IMR-90 (cell line): ENCODE measurements at regions not wholly inside any gene's neighbourhood (a gene's known extent, or its start where the extent isn't known, plus 50 kb on each side); places are given as distances from the start of the nearest gene placed in this dataset.

Experiments
- ATAC-seq: fragments of 200-7000 bp; cut with Tn5 transposase; 2 replicates; pipeline ENCODE4 v1.9.1; 2020; ENCODE audit warnings: low read depth, mild to moderate bottlenecking, moderate library complexity
- BruUV-seq: library from RNA; stranded (reverse); fragments of 400-500 nt; replicated peaks from 2 replicates; lab custom pipeline; 2021; lab: Mats Ljungman, UMichigan
- CTCF ChIA-PET: fragments of 300-600 bp; formaldehyde crosslinking; extraction: SDS; loops from one replicate; lab custom pipeline; 2021; ENCODE audit warnings: antibody characterized with exemption; lab: Yijun Ruan, JAX
- POLR2A ChIA-PET: fragments of 300-600 bp; sonication (Branson Sonifier 250); formaldehyde crosslinking; loops from one replicate; lab custom pipeline; 2022; ENCODE audit warnings: antibody characterized with exemption; ENCODE audit not compliant: unreplicated experiment; lab: Charles Lee
- DNase-seq: peaks from one replicate; pipeline ENCODE4 v3.0.0; 2013
- H2AFZ ChIP-seq: replicated peaks from 2 replicates; pipeline ENCODE3; 2013; ENCODE audit warnings: low read length, mild to moderate bottlenecking; ENCODE audit not compliant: poor library complexity
- H2AK5ac ChIP-seq: 2 replicates; pipeline ENCODE4 v1.6.1; 2013; ENCODE audit warnings: low read depth, low read length, inconsistent platforms
- H2AK9ac ChIP-seq: replicated peaks from 2 replicates; pipeline ENCODE3; 2013; ENCODE audit warnings: mild to moderate bottlenecking, low read depth, low read length, moderate library complexity; ENCODE audit not compliant: poor library complexity
- H2BK120ac ChIP-seq: 2 replicates; pipeline ENCODE4 v1.6.1; 2013; ENCODE audit warnings: low read depth, low read length, inconsistent platforms
- H2BK15ac ChIP-seq: 3 replicates; pipeline ENCODE4 v1.6.1; 2013; ENCODE audit warnings: low read depth, low read length, inconsistent platforms
- H2BK20ac ChIP-seq: 2 replicates; pipeline ENCODE4 v1.6.1; 2013; ENCODE audit warnings: low read depth, mild to moderate bottlenecking, inconsistent platforms, low read length, moderate library complexity
- H2BK5ac ChIP-seq: 2 replicates; pipeline ENCODE4 v1.6.1; 2013; ENCODE audit warnings: mild to moderate bottlenecking, low read depth, low read length, inconsistent platforms; ENCODE audit not compliant: poor library complexity, severe bottlenecking
- H3K14ac ChIP-seq: replicated peaks from 2 replicates; pipeline ENCODE4 v1.6.1; 2013; ENCODE audit warnings: low read depth, low read length, inconsistent platforms
- H3K18ac ChIP-seq: 2 replicates; pipeline ENCODE4 v1.6.1; 2013; ENCODE audit warnings: low read depth, low read length, control low read depth
- H3K23ac ChIP-seq: 2 replicates; pipeline ENCODE4 v1.6.1; 2013; ENCODE audit warnings: low read depth, low read length, inconsistent platforms
- H3K27ac ChIP-seq: 2 replicates; pipeline ENCODE4 v1.5.1; 2013; ENCODE audit warnings: mild to moderate bottlenecking, control low read depth, low read length; ENCODE audit not compliant: insufficient read depth
- H3K27me3 ChIP-seq: 2 replicates; pipeline ENCODE4 v1.6.1; 2013; ENCODE audit warnings: low read length; ENCODE audit not compliant: control insufficient read depth, insufficient read depth
- H3K36me3 ChIP-seq: 2 replicates; pipeline ENCODE4 v1.6.1; 2013; ENCODE audit warnings: low read length, mixed read lengths; ENCODE audit not compliant: control insufficient read depth, insufficient read depth
- H3K4ac ChIP-seq: 2 replicates; pipeline ENCODE4 v1.6.1; 2013; ENCODE audit warnings: low read depth, low read length, inconsistent platforms
- H3K4me1 ChIP-seq: 2 replicates; pipeline ENCODE4 v1.6.1; 2013; ENCODE audit warnings: low read length, mixed read lengths; ENCODE audit not compliant: control insufficient read depth, insufficient read depth
- H3K4me2 ChIP-seq: 2 replicates; pipeline ENCODE4 v1.6.1; 2013; ENCODE audit warnings: low read depth, mild to moderate bottlenecking, control low read depth, low read length, moderate library complexity
- H3K4me3 ChIP-seq: 2 replicates; pipeline ENCODE4 v1.5.1; 2013; ENCODE audit warnings: low read depth, mild to moderate bottlenecking, control low read depth, low read length, moderate library complexity; ENCODE audit not compliant: insufficient read depth
- H3K56ac ChIP-seq: 2 replicates; pipeline ENCODE4 v1.6.1; 2013; ENCODE audit warnings: low read length, inconsistent platforms; ENCODE audit not compliant: insufficient read depth; ENCODE audit errors: extremely low read depth
- H3K79me1 ChIP-seq, 2 experiments: 2 replicates each; pipeline ENCODE4 v1.6.1; 2013; ENCODE audit warnings: low read length in 2 of 2, inconsistent platforms in 1 of 2, low read depth in 1 of 2
- H3K9ac ChIP-seq: 2 replicates; pipeline ENCODE4 v1.6.1; 2013; ENCODE audit warnings: low read depth, low read length, control low read depth
- H3K9me1 ChIP-seq: 2 replicates; pipeline ENCODE4 v1.6.1; 2013; ENCODE audit warnings: low read length, inconsistent platforms; ENCODE audit not compliant: insufficient read depth
- H3K9me3 ChIP-seq: 2 replicates; pipeline ENCODE4 v1.6.1; 2013; ENCODE audit warnings: low read length; ENCODE audit not compliant: control insufficient read depth, insufficient read depth
- H4K20me1 ChIP-seq: 2 replicates; pipeline ENCODE4 v1.6.1; 2013; ENCODE audit warnings: low read length, inconsistent platforms; ENCODE audit not compliant: insufficient read depth
- H4K5ac ChIP-seq: 2 replicates; pipeline ENCODE4 v1.6.1; 2013; ENCODE audit warnings: mild to moderate bottlenecking, low read depth, low read length, control low read depth
- H4K8ac ChIP-seq, 2 experiments: 2 replicates each; pipeline ENCODE4 v1.6.1; 2013; ENCODE audit warnings: low read depth in 2 of 2, low read length in 2 of 2, control low read depth in 1 of 2, inconsistent platforms in 1 of 2
- H4K91ac ChIP-seq: 2 replicates; pipeline ENCODE4 v1.6.1; 2013; ENCODE audit warnings: low read depth, low read length, inconsistent platforms; ENCODE audit not compliant: insufficient read depth
- BHLHE40 ChIP-seq: fragments of 150-350 bp; IDR thresholded peaks from 2 replicates; pipeline ENCODE4 v1.6.1; 2016; ENCODE audit warnings: mild to moderate bottlenecking, low read depth, low read length
- CEBPB ChIP-seq: IDR thresholded peaks from 2 replicates; pipeline ENCODE4 v1.6.1; 2012; ENCODE audit warnings: low read depth, low read length, improper control_type of control experiment
- CHD1 ChIP-seq: IDR thresholded peaks from 2 replicates; pipeline ENCODE4 v1.6.1; 2012; ENCODE audit warnings: low read depth, low read length, improper control_type of control experiment
- FOS ChIP-seq: fragments of 150-350 bp; IDR thresholded peaks from 2 replicates; pipeline ENCODE4 v1.6.1; 2016; ENCODE audit warnings: low read depth, low read length
- MAFK ChIP-seq: IDR thresholded peaks from 2 replicates; pipeline ENCODE4 v1.6.1; 2012; ENCODE audit warnings: low read depth, low read length, improper control_type of control experiment
- MAZ ChIP-seq: IDR thresholded peaks from 2 replicates; pipeline ENCODE4 v1.6.1; 2012; ENCODE audit warnings: low read depth, mild to moderate bottlenecking, low read length, improper control_type of control experiment, moderate library complexity, borderline replicate concordance
- MXI1 ChIP-seq: IDR thresholded peaks from 2 replicates; pipeline ENCODE4 v1.6.1; 2012; ENCODE audit warnings: low read depth, mild to moderate bottlenecking, low read length, moderate library complexity, borderline replicate concordance
- NFE2L2 ChIP-seq: fragments of 150-350 bp; IDR thresholded peaks from 2 replicates; pipeline ENCODE4 v1.6.1; 2016; ENCODE audit warnings: low read depth, mild to moderate bottlenecking, low read length
- POLR2A ChIP-seq: IDR thresholded peaks from 2 replicates; pipeline ENCODE4 v1.6.1; 2012; ENCODE audit warnings: mild to moderate bottlenecking, low read depth, low read length
- RAD21 ChIP-seq: IDR thresholded peaks from 2 replicates; pipeline ENCODE4 v1.6.1; 2012; ENCODE audit warnings: low read length, improper control_type of control experiment
- RCOR1 ChIP-seq: IDR thresholded peaks from 2 replicates; pipeline ENCODE4 v1.6.1; 2012; ENCODE audit warnings: mild to moderate bottlenecking, low read length, improper control_type of control experiment; ENCODE audit not compliant: insufficient replicate concordance
- RFX5 ChIP-seq: IDR thresholded peaks from 2 replicates; pipeline ENCODE4 v1.8.0; 2012; ENCODE audit warnings: low read depth, mild to moderate bottlenecking, low read length, moderate library complexity
- SMC3 ChIP-seq: fragments of 150-350 bp; IDR thresholded peaks from 2 replicates; pipeline ENCODE4 v1.6.1; 2016; ENCODE audit warnings: low read depth, mild to moderate bottlenecking, antibody characterized with exemption, low read length, moderate library complexity
- WGBS, 2 experiments: methylation state at CpG; one replicate each; pipeline versions ENCODE4 v1.1.5 to v1.1.7; 2013; ENCODE audit warnings: missing lambda C conversion rate in 2 of 2; ENCODE audit not compliant: insufficient read length in 1 of 2; ENCODE audit errors: extremely low coverage in 2 of 2; 5-methylcytosine and 5-hydroxymethylcytosine counted together
- dilution Hi-C: fragments of 300-500 bp; cut with HindIII; formaldehyde crosslinking; loops from one replicate; pipeline ENCODE4 v1.14.3; 2018; ENCODE audit warnings: low sequenced_read_pairs; ENCODE audit not compliant: unreplicated experiment
- in situ Hi-C: fragments of 300-500 bp; cut with MboI; formaldehyde crosslinking; loops from 3 replicates; pipeline ENCODE4 v1.14.3; 2019; ENCODE audit warnings: low sequenced_read_pairs, inconsistent platforms, mixed read lengths
- intact Hi-C: fragments of 100-400 bp; cut with micrococcal nuclease; formaldehyde crosslinking; loops from 2 replicates; pipeline ENCODE4 v1.10.0; 2022
- TF ChIP-seq, protein P1 (sequence below): fragments of 150-350 bp; IDR thresholded peaks from 2 replicates; pipeline ENCODE4 v1.6.1; 2016; ENCODE audit warnings: low read depth, mild to moderate bottlenecking, low read length, moderate library complexity, borderline replicate concordance
- TF ChIP-seq, protein P2 (sequence below): conservative IDR thresholded peaks from 2 replicates; pipeline ENCODE4 v1.5.1; 2012; ENCODE audit warnings: mild to moderate bottlenecking, low read depth, low read length, improper control_type of control experiment
- TF ChIP-seq, protein P3 (sequence below): fragments of 150-350 bp; IDR thresholded peaks from 2 replicates; pipeline ENCODE4 v1.6.1; 2017; ENCODE audit warnings: mild to moderate bottlenecking, antibody characterized with exemption, low read length, low read depth

DNA sequence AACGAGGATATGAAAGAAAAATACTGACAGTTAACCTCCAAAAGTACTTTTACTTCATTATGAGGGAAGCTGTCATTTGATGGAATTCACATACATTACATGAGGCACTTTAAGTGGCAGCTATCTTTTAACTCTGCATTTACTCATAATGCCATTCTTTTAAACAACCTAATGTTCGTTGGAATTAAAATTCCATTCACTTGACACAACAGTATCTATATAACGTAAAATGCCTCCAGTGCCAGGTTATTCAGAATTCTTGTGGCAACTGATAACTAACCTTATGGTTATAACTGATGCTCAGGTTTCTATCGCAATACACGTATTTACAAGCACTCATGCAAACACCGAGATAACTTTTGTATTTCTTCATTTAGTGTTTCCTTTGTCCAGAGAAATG, 376.9 kb upstream of the GRAMD2B start:
- Histone ChIP-seq H3K4me1 (peaks cover 1% of the 10 kb centered on the region; the same call in 1 of the 2 replicates), H3K79me1 (no peaks in the 10 kb centered on the region), H4K91ac (no peak overlapping the region), H3K14ac (no peak overlapping the region), H3K27me3 (no peaks in the 10 kb centered on the region), H2BK15ac (no peak overlapping the region), H3K9me3 (no peaks in the 10 kb centered on the region), H3K4me2 (no peak overlapping the region), H2AK9ac (no peak overlapping the region), H2BK120ac (no peak overlapping the region), H2BK5ac (no peak overlapping the region), H2AK5ac (no peak overlapping the region), H3K18ac (no peak overlapping the region), H3K9ac (no peak overlapping the region), H3K23ac (no peak overlapping the region), H3K56ac (no peak overlapping the region), H3K36me3 (no peaks in the 10 kb centered on the region), H3K9me1 (no peaks in the 10 kb centered on the region), H4K8ac (no peak overlapping the region), H2AFZ (no peak overlapping the region), H3K4ac (no peak overlapping the region), H2BK20ac (no peak overlapping the region), H4K5ac (no peak overlapping the region), H3K27ac (no peak overlapping the region), H4K20me1 (no peaks in the 10 kb centered on the region), H3K4me3 (no peak overlapping the region)
- no CpG with 5 or more reads among the region's 6 CpGs for WGBS, 2 experiments
- in situ Hi-C loops (no loop called here), dilution Hi-C loops (no loop called here), intact Hi-C loops (no loop called here)
- BruUV-seq, result no TSS peak
- ChIA-PET CTCF (no interaction called here), POLR2A (no interaction called here)
- TF ChIP-seq, protein P1, sequence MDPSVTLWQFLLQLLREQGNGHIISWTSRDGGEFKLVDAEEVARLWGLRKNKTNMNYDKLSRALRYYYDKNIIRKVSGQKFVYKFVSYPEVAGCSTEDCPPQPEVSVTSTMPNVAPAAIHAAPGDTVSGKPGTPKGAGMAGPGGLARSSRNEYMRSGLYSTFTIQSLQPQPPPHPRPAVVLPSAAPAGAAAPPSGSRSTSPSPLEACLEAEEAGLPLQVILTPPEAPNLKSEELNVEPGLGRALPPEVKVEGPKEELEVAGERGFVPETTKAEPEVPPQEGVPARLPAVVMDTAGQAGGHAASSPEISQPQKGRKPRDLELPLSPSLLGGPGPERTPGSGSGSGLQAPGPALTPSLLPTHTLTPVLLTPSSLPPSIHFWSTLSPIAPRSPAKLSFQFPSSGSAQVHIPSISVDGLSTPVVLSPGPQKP, result no peak
- TF ChIP-seq FOS (no peak), POLR2A (no peak), MAFK (no peak), SMC3 (no peak), NFE2L2 (no peak), CHD1 (no peak), RAD21 (no peak), BHLHE40 (no peak), RCOR1 (no peak), MXI1 (no peak), MAZ (no peak), RFX5 (no peak), CEBPB (no peak)
- TF ChIP-seq, protein P2, sequence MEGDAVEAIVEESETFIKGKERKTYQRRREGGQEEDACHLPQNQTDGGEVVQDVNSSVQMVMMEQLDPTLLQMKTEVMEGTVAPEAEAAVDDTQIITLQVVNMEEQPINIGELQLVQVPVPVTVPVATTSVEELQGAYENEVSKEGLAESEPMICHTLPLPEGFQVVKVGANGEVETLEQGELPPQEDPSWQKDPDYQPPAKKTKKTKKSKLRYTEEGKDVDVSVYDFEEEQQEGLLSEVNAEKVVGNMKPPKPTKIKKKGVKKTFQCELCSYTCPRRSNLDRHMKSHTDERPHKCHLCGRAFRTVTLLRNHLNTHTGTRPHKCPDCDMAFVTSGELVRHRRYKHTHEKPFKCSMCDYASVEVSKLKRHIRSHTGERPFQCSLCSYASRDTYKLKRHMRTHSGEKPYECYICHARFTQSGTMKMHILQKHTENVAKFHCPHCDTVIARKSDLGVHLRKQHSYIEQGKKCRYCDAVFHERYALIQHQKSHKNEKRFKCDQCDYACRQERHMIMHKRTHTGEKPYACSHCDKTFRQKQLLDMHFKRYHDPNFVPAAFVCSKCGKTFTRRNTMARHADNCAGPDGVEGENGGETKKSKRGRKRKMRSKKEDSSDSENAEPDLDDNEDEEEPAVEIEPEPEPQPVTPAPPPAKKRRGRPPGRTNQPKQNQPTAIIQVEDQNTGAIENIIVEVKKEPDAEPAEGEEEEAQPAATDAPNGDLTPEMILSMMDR, result no peak
- TF ChIP-seq, protein P3, sequence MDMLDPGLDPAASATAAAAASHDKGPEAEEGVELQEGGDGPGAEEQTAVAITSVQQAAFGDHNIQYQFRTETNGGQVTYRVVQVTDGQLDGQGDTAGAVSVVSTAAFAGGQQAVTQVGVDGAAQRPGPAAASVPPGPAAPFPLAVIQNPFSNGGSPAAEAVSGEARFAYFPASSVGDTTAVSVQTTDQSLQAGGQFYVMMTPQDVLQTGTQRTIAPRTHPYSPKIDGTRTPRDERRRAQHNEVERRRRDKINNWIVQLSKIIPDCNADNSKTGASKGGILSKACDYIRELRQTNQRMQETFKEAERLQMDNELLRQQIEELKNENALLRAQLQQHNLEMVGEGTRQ, result no peak
- ATAC-seq (no peak), DNase-seq (no peak)
